DMS114 treated with DMSO at 0.1 percent for 48 hours (cell line): ENCODE measurements at regions not wholly inside any gene's neighbourhood (a gene's known extent, or its start where the extent isn't known, plus 50 kb on each side); places are given as distances from the start of the nearest gene placed in this dataset.
"Not testable (repeated sequence)": the region's sequence is repeated elsewhere in the genome, so short reads cannot be mapped to it uniquely, and the experiment has no call there.

Source experiments
- DNase-seq: peaks from one replicate; lab custom pipeline; 2025; ENCODE audit not compliant: unreplicated experiment; lab: John Stamatoyannopoulos, UW

GRCh38 chrX:94576367-94577004 lies 902.5 kb downstream of the FAM133A start:
- DNase-seq, result no peak

GRCh38 chrX:94600077-94600476 lies 926.1 kb downstream of the FAM133A start:
- no peak for DNase-seq

GRCh38 chrX:94612140-94612539 lies 938.1 kb downstream of the FAM133A start:
- no peak for DNase-seq

GRCh38 chrX:94633237-94633636 lies 959.2 kb downstream of the FAM133A start:
- no peak for DNase-seq

- no peak for DNase-seq
These were observed 961.0 kb downstream of the FAM133A start for GRCh38 chrX:94635003-94635402.

- no peak for DNase-seq
These were observed 971.7 kb downstream of the FAM133A start for GRCh38 chrX:94645726-94646125.

GRCh38 chrX:94655180-94655579 lies 981.2 kb downstream of the FAM133A start:
- no peak for DNase-seq

GRCh38 chrX:94662689-94663088 lies 988.7 kb downstream of the FAM133A start:
- no peak for DNase-seq

GRCh38 chrX:94676285-94676684 lies 1002.3 kb downstream of the FAM133A start:
- DNase-seq, result no peak

GRCh38 chrX:94686071-94686470 lies 1012.1 kb downstream of the FAM133A start:
- DNase-seq, result no peak

GRCh38 chrX:94695910-94696309 lies 1021.9 kb downstream of the FAM133A start:
- DNase-seq, result no peak

GRCh38 chrX:94704348-94705256 lies 1030.6 kb downstream of the FAM133A start:
- DNase-seq, result not testable (repeated sequence)

GRCh38 chrX:94721386-94721785 lies 1047.4 kb downstream of the FAM133A start:
- DNase-seq, result no peak

GRCh38 chrX:94722578-94722977 lies 1048.6 kb downstream of the FAM133A start:
- DNase-seq, result no peak

GRCh38 chrX:94742772-94743171 lies 1068.8 kb downstream of the FAM133A start:
- no peak for DNase-seq

- DNase-seq, result no peak
These were observed 1069.5 kb downstream of the FAM133A start for GRCh38 chrX:94743478-94743877.

- DNase-seq, result no peak
These were observed 1070.8 kb downstream of the FAM133A start for GRCh38 chrX:94744786-94745185.

- no peak for DNase-seq
These were observed 1077.6 kb downstream of the FAM133A start for GRCh38 chrX:94751611-94752010.

GRCh38 chrX:94752434-94753169 lies 1078.6 kb downstream of the FAM133A start:
- DNase-seq, result no peak

- DNase-seq, result no peak
These were observed 1084.1 kb downstream of the FAM133A start for GRCh38 chrX:94758130-94758529.

GRCh38 chrX:94775640-94776039 lies 1101.6 kb downstream of the FAM133A start:
- DNase-seq, result no peak

GRCh38 chrX:94813541-94813940 lies 1139.5 kb downstream of the FAM133A start:
- no peak for DNase-seq
